PFSK-1 (cell line): ENCODE measurements at regions not wholly inside any gene's neighbourhood (a gene's known extent, or its start where the extent isn't known, plus 50 kb on each side); places are given as distances from the start of the nearest gene placed in this dataset.

Experiments
- FOXP2 ChIP-seq: optimal IDR thresholded peaks from 2 replicates; pipeline ENCODE3; 2011; ENCODE audit warnings: borderline replicate concordance, control low read depth, inconsistent platforms; ENCODE audit not compliant: insufficient read depth; ENCODE audit errors: extremely low read length, extremely low read depth
- POLR2AphosphoS5 ChIP-seq: IDR thresholded peaks from 2 replicates; pipeline ENCODE4 v1.6.1; 2012; ENCODE audit warnings: low read depth, mild to moderate bottlenecking, control low read depth, low read length, moderate library complexity
- SIN3A ChIP-seq: IDR thresholded peaks from 2 replicates; pipeline ENCODE4 v1.6.1; 2012; ENCODE audit warnings: mild to moderate bottlenecking, low read length, moderate library complexity, borderline replicate concordance; ENCODE audit not compliant: insufficient read depth
- TAF1 ChIP-seq: IDR thresholded peaks from 2 replicates; pipeline ENCODE4 v1.6.1; 2012; ENCODE audit warnings: low read length, control low read depth, borderline replicate concordance; ENCODE audit not compliant: insufficient read depth
- TF ChIP-seq, protein P1 (sequence below), 2 experiments: IDR thresholded peaks; 2 replicates each; pipeline versions ENCODE4 v1.6.1 to v1.8.0; 2011 to 2012; ENCODE audit warnings: low read depth in 2 of 2, low read length in 2 of 2, control low read depth in 1 of 2, inconsistent platforms in 1 of 2, mild to moderate bottlenecking in 1 of 2, moderate library complexity in 1 of 2; ENCODE audit not compliant: insufficient read depth in 1 of 2

DNA sequence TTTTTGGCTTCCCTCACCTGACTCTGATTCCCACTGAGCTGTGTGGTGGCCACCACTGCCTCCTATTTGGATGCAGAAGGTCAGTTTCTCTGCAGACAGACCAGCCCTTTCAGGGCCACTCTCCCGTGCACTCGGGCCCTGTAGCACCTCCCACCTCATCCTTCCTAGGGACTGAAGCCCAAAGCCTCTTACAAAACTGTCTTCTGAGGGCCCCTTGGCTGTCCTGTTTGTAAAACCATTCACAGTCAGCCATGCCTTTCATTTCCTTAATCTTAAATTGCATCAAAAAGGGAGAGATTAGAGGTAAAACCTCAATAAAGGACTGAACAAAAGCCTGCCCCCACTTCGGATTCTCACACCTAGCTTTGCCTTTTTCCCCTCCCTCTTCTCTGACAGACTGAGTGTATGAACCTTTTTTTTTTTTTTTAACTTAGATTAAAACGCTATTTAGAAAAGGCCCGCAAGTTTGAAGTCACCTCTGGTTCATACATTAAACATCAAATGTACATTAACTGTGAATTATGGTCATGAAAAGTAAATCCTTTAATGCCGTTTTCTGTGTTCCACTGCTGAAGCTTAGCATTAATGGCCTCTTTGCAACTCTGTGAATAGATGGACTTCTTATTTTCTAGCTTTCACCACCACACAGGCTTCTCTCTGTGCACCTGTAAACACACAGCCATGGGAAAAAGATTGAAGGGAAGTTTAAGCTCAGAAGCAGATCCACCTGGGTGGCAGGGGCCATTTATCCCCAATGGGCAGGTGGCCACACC, 247.2 kb upstream of the CADM1 start:
- TF ChIP-seq, protein P1, sequence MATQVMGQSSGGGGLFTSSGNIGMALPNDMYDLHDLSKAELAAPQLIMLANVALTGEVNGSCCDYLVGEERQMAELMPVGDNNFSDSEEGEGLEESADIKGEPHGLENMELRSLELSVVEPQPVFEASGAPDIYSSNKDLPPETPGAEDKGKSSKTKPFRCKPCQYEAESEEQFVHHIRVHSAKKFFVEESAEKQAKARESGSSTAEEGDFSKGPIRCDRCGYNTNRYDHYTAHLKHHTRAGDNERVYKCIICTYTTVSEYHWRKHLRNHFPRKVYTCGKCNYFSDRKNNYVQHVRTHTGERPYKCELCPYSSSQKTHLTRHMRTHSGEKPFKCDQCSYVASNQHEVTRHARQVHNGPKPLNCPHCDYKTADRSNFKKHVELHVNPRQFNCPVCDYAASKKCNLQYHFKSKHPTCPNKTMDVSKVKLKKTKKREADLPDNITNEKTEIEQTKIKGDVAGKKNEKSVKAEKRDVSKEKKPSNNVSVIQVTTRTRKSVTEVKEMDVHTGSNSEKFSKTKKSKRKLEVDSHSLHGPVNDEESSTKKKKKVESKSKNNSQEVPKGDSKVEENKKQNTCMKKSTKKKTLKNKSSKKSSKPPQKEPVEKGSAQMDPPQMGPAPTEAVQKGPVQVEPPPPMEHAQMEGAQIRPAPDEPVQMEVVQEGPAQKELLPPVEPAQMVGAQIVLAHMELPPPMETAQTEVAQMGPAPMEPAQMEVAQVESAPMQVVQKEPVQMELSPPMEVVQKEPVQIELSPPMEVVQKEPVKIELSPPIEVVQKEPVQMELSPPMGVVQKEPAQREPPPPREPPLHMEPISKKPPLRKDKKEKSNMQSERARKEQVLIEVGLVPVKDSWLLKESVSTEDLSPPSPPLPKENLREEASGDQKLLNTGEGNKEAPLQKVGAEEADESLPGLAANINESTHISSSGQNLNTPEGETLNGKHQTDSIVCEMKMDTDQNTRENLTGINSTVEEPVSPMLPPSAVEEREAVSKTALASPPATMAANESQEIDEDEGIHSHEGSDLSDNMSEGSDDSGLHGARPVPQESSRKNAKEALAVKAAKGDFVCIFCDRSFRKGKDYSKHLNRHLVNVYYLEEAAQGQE (IDR thresholded peaks at IDR 0.05; ENCODE audit: insufficient read depth in 1 of 2, low read depth in 2 of 2, low read length in 2 of 2), result no peak
- TF ChIP-seq POLR2AphosphoS5 (no peak), TAF1 (no peak), FOXP2 (no peak), SIN3A (no peak)

DNA sequence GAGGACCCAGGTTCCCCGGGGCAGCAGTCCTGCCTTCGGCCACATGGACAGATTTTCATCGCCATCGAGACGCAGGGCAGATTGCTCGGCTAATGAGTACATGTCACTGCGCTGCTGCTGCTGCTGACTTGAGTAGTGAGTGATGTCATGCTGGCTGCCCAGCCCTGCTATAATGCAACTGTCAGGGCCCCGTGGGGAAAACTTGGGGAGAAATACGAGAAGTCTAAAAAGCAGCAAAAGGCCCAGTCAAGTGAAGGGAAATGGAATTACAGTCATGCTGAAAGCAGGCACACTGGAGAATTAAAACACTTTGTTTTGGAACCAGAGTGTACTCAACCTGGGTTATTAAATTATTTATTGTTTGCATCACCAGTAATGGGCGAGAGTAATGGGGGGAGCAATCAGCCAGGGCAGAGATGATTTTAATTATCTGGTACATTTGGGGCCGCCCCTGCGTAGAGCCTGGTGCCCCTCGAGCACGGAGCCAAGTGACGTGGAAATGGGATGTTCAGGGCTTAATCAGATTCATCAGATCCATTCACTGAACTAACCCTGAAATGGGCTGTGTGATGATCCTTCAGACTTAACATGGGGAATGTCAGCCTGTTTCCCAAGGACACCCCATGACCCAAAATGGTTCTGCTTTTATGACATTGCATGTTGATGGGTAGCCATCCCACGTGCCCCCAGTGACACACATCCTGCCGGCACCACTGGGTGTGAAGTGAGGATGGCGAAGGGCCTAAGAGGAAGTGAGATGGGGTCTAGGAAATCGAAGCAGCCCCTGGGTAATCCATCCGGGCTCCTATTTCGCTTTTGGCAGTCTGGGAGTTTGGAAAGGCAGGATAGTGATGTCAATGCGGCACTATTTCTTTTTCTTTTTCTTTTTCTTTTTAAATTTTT, 241.6 kb upstream of the CADM1 start:
- TF ChIP-seq SIN3A, result no peak
- TF ChIP-seq, protein P1 (IDR thresholded peaks at IDR 0.05; ENCODE audit: insufficient read depth in 1 of 2, low read depth in 2 of 2, low read length in 2 of 2), result no peak

DNA sequence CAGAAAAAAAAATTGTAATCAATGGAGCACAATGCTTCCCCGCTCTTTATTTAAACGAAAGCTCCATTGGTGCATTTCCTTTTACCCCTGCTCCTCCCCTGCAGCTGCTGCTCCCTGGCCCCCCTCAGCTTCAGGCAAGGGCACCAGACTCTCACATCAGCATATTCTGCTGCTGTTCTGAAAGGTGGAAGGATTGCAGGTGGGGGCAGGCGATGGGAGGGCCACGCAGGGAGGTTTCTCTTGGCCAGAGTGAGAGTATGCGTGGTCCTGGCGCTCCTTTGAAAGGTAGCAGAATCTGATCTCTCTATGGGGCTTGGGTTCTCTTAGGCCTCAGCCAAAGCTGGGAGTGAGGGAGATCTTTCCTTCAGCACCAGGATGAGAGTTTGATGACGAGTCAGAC, 240.9 kb upstream of the CADM1 start:
- TF ChIP-seq TAF1, result no peak

DNA sequence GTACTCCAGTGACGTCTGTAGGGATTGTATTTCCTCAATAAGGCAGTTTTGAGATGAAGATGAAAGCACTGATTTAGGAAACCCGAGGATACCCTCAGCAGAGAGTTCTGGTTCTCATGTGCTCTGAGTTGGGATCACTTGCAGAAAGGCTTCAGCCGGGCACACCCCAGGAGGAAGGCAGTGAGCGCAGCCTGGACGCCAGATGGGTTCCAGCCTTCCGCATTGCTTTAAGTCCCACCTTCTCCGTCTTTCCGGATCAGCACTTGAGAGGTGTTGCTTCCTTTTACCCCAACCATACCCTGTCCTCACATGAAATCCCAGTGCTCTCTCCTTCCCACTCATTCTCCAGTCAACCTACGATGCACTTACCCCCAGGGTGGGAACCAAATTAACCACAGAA, 239.5 kb upstream of the CADM1 start:
- TF ChIP-seq, protein P1 (IDR thresholded peaks at IDR 0.05; ENCODE audit: insufficient read depth in 1 of 2, low read depth in 2 of 2, low read length in 2 of 2), result no peak
- TF ChIP-seq TAF1 (no peak), POLR2AphosphoS5 (no peak), SIN3A (no peak), FOXP2 (no peak)

DNA sequence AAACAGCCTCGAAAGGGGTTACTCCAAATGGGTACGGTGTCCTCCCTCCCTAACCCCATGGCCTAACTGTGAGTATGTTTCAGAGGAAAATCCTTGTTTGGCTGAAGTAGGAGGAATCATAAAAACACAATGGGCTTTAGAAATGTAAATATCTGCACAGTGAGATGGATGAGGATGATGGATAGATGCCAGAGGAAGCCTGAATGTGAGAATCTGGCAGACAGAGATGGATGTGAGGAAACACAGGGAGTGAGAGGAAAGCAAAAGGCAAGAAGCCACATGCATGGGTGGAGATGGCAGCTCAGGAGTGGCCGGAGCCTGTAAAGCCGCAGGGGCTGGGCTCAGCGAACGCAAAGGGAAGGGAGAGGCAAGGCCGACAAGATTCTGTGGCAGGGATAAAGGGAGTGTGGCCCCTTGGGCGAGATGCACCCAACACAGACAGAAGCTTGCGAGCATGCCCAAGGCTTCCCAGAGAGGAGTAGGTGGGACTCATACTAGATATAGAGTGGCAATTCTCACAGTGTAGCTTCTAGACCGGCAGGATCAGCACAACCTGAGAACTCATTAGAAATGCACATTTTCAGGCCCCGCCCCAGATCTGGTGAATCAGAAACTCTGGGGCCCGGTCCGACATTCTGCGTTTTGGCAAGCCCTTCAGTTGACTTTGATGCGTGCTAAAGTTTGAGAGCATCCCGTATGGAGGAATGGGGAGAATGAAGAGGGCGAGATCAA, 237.3 kb upstream of the CADM1 start:
- TF ChIP-seq SIN3A (no peak), POLR2AphosphoS5 (no peak), FOXP2 (no peak), TAF1 (no peak)
- TF ChIP-seq, protein P1 (IDR thresholded peaks at IDR 0.05; ENCODE audit: insufficient read depth in 1 of 2, low read depth in 2 of 2, low read length in 2 of 2), result no peak
